GM19351 (cell line): ENCODE measurements at regions not wholly inside any gene's neighbourhood (a gene's known extent, or its start where the extent isn't known, plus 50 kb on each side); places are given as distances from the start of the nearest gene placed in this dataset.
A peak's percentile ranks its signal among the peaks of the same experiment; 100 is the strongest.

Experiments
- ATAC-seq: cut with Tn5 transposase; IDR thresholded peaks from one replicate; pipeline ENCODE4 v1.9.1; 2021; ENCODE audit warnings: mild to moderate bottlenecking, moderate library complexity; ENCODE audit not compliant: unreplicated experiment

GRCh38 chr7:26044320-26044719 is 107.7 kb upstream of the NFE2L3 start:
- ATAC-seq = no peak

- ATAC-seq = no peak
Observed at GRCh38 chr7:26046150-26046549, 105.8 kb upstream of the NFE2L3 start.

GRCh38 chr7:26046878-26047277 is 105.1 kb upstream of the NFE2L3 start:
- no peak for ATAC-seq

- no peak for ATAC-seq
Observed at GRCh38 chr7:26048663-26049062, 103.3 kb upstream of the NFE2L3 start.

GRCh38 chr7:26049081-26049480 is 102.9 kb upstream of the NFE2L3 start:
- ATAC-seq = no peak

GRCh38 chr7:26051021-26051420 is 101.0 kb upstream of the NFE2L3 start:
- no peak for ATAC-seq

GRCh38 chr7:26052706-26053105 is 99.3 kb upstream of the NFE2L3 start:
- no peak for ATAC-seq

- ATAC-seq = no peak
Observed at GRCh38 chr7:26054386-26054785, 97.6 kb upstream of the NFE2L3 start.

GRCh38 chr7:26055241-26055640 is 96.8 kb upstream of the NFE2L3 start:
- no peak for ATAC-seq

- ATAC-seq = no peak
Observed at GRCh38 chr7:26060733-26061677, 91.0 kb upstream of the NFE2L3 start.

- no peak for ATAC-seq
Observed at GRCh38 chr7:26061678-26062603, 90.1 kb upstream of the NFE2L3 start.

- no peak for ATAC-seq
Observed at GRCh38 chr7:26065652-26066051, 86.3 kb upstream of the NFE2L3 start.

GRCh38 chr7:26066736-26067135 is 85.3 kb upstream of the NFE2L3 start:
- ATAC-seq = no peak

GRCh38 chr7:26070290-26070689 is 81.7 kb upstream of the NFE2L3 start:
- no peak for ATAC-seq

GRCh38 chr7:26071622-26072456 is 80.2 kb upstream of the NFE2L3 start:
- no peak for ATAC-seq

GRCh38 chr7:26073041-26073440 is 79.0 kb upstream of the NFE2L3 start:
- no peak for ATAC-seq

GRCh38 chr7:26074919-26075318 is 77.1 kb upstream of the NFE2L3 start:
- ATAC-seq = no peak

GRCh38 chr7:26076691-26077090 is 75.3 kb upstream of the NFE2L3 start:
- no peak for ATAC-seq

- peak; percentile 91 for ATAC-seq
Observed at GRCh38 chr7:26078437-26079336, 73.3 kb upstream of the NFE2L3 start.

GRCh38 chr7:26081638-26082037 is 70.4 kb upstream of the NFE2L3 start:
- ATAC-seq = no peak
